WTC11 (cell line): ENCODE measurements at regions not wholly inside any gene's neighbourhood (a gene's known extent, or its start where the extent isn't known, plus 50 kb on each side); places are given as distances from the start of the nearest gene placed in this dataset.

Experiments used
- ATAC-seq: fragments of 200-7000 bp; cut with Tn5 transposase; 2 replicates; pipeline ENCODE4 v1.10.0; 2021; ENCODE audit warnings: mild to moderate bottlenecking, moderate library complexity
- CTCF ChIA-PET: fragments of 300-600 bp; sonication (Branson Sonifier 250); formaldehyde crosslinking; loops from one replicate; lab custom pipeline; 2021; ENCODE audit warnings: antibody characterized with exemption; lab: Charles Lee
- POLR2A ChIA-PET: fragments of 350-600 bp; sonication (Branson Sonifier 250); formaldehyde crosslinking; loops from one replicate; lab custom pipeline; 2021; ENCODE audit warnings: antibody characterized with exemption; lab: Charles Lee
- DNase-seq: peaks from one replicate; pipeline ENCODE4 v3.0.0; 2021; ENCODE audit warnings: low spot score
- H3K27ac Mint-ChIP-seq: 2 replicates; pipeline ENCODE4 v1.8.0; 2021; ENCODE audit warnings: mixed read lengths
- H3K27me3 Mint-ChIP-seq: 2 replicates; pipeline ENCODE4 v1.8.0; 2021; ENCODE audit warnings: low read depth, mild to moderate bottlenecking, moderate library complexity, mixed read lengths
- H3K36me3 Mint-ChIP-seq: 2 replicates; pipeline ENCODE4 v1.8.0; 2021; ENCODE audit warnings: mixed read lengths
- H3K4me1 Mint-ChIP-seq: 2 replicates; pipeline ENCODE4 v1.8.0; 2022; ENCODE audit warnings: mixed read lengths
- H3K4me3 Mint-ChIP-seq: 2 replicates; pipeline ENCODE4 v1.8.0; 2021; ENCODE audit warnings: mild to moderate bottlenecking, moderate library complexity, mixed read lengths
- H3K9me3 Mint-ChIP-seq: 2 replicates; pipeline ENCODE4 v1.8.0; 2021; ENCODE audit warnings: mixed read lengths
- CBFB ChIP-seq: sonication (generic); formaldehyde crosslinking; IDR thresholded peaks from 2 replicates; pipeline ENCODE4 v1.8.1; 2022; ENCODE audit warnings: mild to moderate bottlenecking, low read depth, missing genetic modification reagents
- CREM ChIP-seq: sonication (generic); formaldehyde crosslinking; IDR thresholded peaks from 2 replicates; pipeline ENCODE4 v1.8.1; 2022; ENCODE audit warnings: mild to moderate bottlenecking, missing genetic modification reagents, moderate library complexity
- EMX1 ChIP-seq: fragments of 250-450 bp; sonication (Bioruptor Pico); IDR thresholded peaks from 2 replicates; pipeline ENCODE4 v1.8.0; 2021; ENCODE audit warnings: mild to moderate bottlenecking
- ESRRA ChIP-seq: sonication (generic); formaldehyde crosslinking; IDR thresholded peaks from 2 replicates; pipeline ENCODE4 v1.8.1; 2022; ENCODE audit warnings: mild to moderate bottlenecking, missing genetic modification reagents, borderline replicate concordance
- ETV6 ChIP-seq: sonication (generic); formaldehyde crosslinking; IDR thresholded peaks from 2 replicates; pipeline ENCODE4 v1.8.1; 2022; ENCODE audit warnings: mild to moderate bottlenecking, missing genetic modification reagents
- FOXK1 ChIP-seq: sonication (generic); formaldehyde crosslinking; IDR thresholded peaks from 2 replicates; pipeline ENCODE4 v1.8.0; 2022; ENCODE audit warnings: mild to moderate bottlenecking, moderate library complexity, missing genetic modification reagents
- GABPB1 ChIP-seq: sonication (generic); formaldehyde crosslinking; IDR thresholded peaks from 2 replicates; pipeline ENCODE4 v1.8.1; 2023; ENCODE audit warnings: mild to moderate bottlenecking, missing genetic modification reagents
- KAT7 ChIP-seq: sonication (generic); formaldehyde crosslinking; IDR thresholded peaks from 2 replicates; pipeline ENCODE4 v1.8.1; 2023; ENCODE audit warnings: missing genetic modification reagents, mild to moderate bottlenecking, borderline replicate concordance
- MYBL2 ChIP-seq: sonication (generic); formaldehyde crosslinking; IDR thresholded peaks from 2 replicates; pipeline ENCODE4 v1.8.1; 2023; ENCODE audit warnings: mild to moderate bottlenecking, moderate library complexity, missing genetic modification reagents
- PRRX2 ChIP-seq: fragments of 250-450 bp; sonication (Bioruptor Pico); IDR thresholded peaks from 2 replicates; pipeline ENCODE4 v1.8.0; 2021; ENCODE audit warnings: mild to moderate bottlenecking
- SOX15 ChIP-seq: fragments of 250-450 bp; sonication (Bioruptor Pico); IDR thresholded peaks from 2 replicates; pipeline ENCODE4 v1.9.0; 2021; ENCODE audit warnings: mild to moderate bottlenecking
- TEAD1 ChIP-seq: sonication (generic); formaldehyde crosslinking; IDR thresholded peaks from 2 replicates; pipeline ENCODE4 v1.8.0; 2022; ENCODE audit warnings: mild to moderate bottlenecking, missing genetic modification reagents
- ZNF121 ChIP-seq: sonication (generic); formaldehyde crosslinking; IDR thresholded peaks from 2 replicates; pipeline ENCODE4 v1.8.0; 2023; ENCODE audit warnings: missing genetic modification reagents
- ZNF232 ChIP-seq: sonication (generic); formaldehyde crosslinking; IDR thresholded peaks from 2 replicates; pipeline ENCODE4 v1.8.0; 2022; ENCODE audit warnings: mild to moderate bottlenecking, missing genetic modification reagents
- ZNF263 ChIP-seq: sonication (generic); formaldehyde crosslinking; IDR thresholded peaks from 2 replicates; pipeline ENCODE4 v1.8.1; 2022; ENCODE audit warnings: low read depth, mild to moderate bottlenecking, moderate library complexity, missing genetic modification reagents
- TF ChIP-seq, protein P1 (sequence below): sonication (generic); formaldehyde crosslinking; IDR thresholded peaks from 2 replicates; pipeline ENCODE4 v1.8.0; 2022; ENCODE audit warnings: mild to moderate bottlenecking, missing genetic modification reagents
- TF ChIP-seq, protein P2 (sequence below): sonication (generic); formaldehyde crosslinking; IDR thresholded peaks from 2 replicates; pipeline ENCODE4 v1.8.0; 2022; ENCODE audit warnings: mild to moderate bottlenecking, missing genetic modification reagents
- TF ChIP-seq, protein P3 (sequence below): sonication (generic); formaldehyde crosslinking; IDR thresholded peaks from 2 replicates; pipeline ENCODE4 v1.8.1; 2022; ENCODE audit warnings: low read depth, missing genetic modification reagents, borderline replicate concordance

DNA sequence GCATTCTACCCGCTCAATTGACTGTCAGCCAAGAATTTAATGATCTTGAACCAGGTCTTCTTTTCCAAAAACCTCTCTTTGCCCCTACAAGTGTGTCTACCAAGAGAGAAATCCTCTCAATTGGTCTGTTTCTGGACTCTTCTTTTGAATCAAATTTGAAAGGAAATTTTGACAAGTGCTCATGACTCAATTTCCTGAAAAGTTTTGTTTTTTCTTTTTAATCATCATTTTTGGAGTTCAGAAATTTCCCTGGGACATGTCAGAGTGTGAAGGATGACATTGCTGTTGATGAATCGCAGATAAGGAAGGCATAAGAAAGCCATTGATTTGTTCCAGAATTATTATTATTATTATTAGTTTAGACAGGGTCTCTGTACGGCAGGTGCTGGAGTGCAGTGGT lies 88.2 kb upstream of the AKT3 start (continued):
- TF ChIP-seq, protein P1, sequence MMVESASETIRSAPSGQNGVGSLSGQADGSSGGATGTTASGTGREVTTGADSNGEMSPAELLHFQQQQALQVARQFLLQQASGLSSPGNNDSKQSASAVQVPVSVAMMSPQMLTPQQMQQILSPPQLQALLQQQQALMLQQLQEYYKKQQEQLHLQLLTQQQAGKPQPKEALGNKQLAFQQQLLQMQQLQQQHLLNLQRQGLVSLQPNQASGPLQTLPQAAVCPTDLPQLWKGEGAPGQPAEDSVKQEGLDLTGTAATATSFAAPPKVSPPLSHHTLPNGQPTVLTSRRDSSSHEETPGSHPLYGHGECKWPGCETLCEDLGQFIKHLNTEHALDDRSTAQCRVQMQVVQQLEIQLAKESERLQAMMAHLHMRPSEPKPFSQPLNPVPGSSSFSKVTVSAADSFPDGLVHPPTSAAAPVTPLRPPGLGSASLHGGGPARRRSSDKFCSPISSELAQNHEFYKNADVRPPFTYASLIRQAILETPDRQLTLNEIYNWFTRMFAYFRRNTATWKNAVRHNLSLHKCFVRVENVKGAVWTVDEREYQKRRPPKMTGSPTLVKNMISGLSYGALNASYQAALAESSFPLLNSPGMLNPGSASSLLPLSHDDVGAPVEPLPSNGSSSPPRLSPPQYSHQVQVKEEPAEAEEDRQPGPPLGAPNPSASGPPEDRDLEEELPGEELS (CRISPR knock-in tag): no peak
- TF ChIP-seq ZNF263: no peak
- TF ChIP-seq PRRX2: no peak
- no peak for TF ChIP-seq FOXK1 (CRISPR knock-in tag)
- TF ChIP-seq MYBL2 (CRISPR knock-in tag): no peak
- TF ChIP-seq SOX15 (CRISPR knock-in tag): no peak

DNA sequence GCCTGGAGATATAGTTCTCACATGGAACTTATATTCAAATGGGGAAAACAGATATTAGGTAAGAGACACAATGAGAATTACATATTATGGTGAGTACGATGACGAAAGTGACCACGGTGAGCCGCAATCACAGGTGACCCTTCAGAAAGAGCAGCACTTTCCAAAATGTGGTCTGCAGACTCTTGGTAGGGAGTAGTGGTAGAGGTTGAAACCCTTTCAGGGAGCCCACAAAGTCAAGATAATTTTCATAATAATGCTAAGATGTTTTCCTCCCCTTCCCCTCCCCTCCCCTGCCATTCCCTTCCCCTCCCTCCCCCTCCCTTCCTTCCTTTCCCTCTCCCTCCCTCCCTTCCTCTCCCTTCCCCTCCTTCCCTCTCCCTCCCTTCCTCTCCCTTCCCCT lies 83.5 kb upstream of the AKT3 start:
- Mint-ChIP-seq H3K9me3 (peaks cover 12% of the 10 kb centered on the region), H3K27ac (no peak overlapping the region), H3K27me3 (no peaks in the 10 kb centered on the region; the same call in 1 of the 2 replicates), H3K4me3 (no peak overlapping the region), H3K4me1 (peaks cover 23% of the 10 kb centered on the region), H3K36me3 (peaks cover 9% of the 10 kb centered on the region)
- no peak for TF ChIP-seq GABPB1 (CRISPR knock-in tag)
- TF ChIP-seq, protein P2, sequence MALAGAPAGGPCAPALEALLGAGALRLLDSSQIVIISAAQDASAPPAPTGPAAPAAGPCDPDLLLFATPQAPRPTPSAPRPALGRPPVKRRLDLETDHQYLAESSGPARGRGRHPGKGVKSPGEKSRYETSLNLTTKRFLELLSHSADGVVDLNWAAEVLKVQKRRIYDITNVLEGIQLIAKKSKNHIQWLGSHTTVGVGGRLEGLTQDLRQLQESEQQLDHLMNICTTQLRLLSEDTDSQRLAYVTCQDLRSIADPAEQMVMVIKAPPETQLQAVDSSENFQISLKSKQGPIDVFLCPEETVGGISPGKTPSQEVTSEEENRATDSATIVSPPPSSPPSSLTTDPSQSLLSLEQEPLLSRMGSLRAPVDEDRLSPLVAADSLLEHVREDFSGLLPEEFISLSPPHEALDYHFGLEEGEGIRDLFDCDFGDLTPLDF: no peak
- POLR2A ChIA-PET: no interaction called here
- no peak for DNase-seq
- CTCF ChIA-PET: no interaction called here
- ATAC-seq: no peak

DNA sequence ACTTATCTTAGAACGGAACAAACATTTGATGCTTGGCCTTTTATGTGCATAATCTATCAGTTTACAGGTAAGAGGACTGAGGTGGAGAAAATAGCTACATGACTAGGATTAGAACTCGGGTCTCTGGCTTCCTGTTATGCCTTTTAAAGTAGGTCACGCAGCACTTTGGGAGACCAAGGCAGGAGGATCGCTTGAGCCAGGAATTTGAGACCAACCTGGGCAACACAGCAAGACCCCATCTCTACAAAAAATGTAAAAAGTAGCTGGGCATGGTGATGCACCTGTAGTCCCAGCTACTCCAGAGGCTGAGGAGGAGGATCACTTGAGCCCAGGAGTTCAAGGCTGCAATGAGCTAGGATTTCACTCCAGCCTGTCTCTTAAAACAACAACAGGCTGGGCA lies 81.9 kb upstream of the AKT3 start:
- DNase-seq (no peak), ATAC-seq (no peak)
- Mint-ChIP-seq H3K27me3 (no peaks in the 10 kb centered on the region; the same call in 1 of the 2 replicates), H3K4me3 (no peak overlapping the region), H3K27ac (no peak overlapping the region), H3K4me1 (peaks cover 26% of the 10 kb centered on the region), H3K9me3 (peaks cover 12% of the 10 kb centered on the region), H3K36me3 (peaks cover 9% of the 10 kb centered on the region)
- POLR2A ChIA-PET: no interaction called here
- CTCF ChIA-PET: interaction anchor here (1.0 kb wide), 1 partner anchor 15 kb away, joined by 4 read pairs; no protein-coding TSS in a partner anchor
- TF ChIP-seq ZNF121: peak; percentile 91
- TF ChIP-seq CBFB (CRISPR knock-in tag): no peak
- TF ChIP-seq CREM (CRISPR knock-in tag): no peak
- TF ChIP-seq EMX1: no peak

DNA sequence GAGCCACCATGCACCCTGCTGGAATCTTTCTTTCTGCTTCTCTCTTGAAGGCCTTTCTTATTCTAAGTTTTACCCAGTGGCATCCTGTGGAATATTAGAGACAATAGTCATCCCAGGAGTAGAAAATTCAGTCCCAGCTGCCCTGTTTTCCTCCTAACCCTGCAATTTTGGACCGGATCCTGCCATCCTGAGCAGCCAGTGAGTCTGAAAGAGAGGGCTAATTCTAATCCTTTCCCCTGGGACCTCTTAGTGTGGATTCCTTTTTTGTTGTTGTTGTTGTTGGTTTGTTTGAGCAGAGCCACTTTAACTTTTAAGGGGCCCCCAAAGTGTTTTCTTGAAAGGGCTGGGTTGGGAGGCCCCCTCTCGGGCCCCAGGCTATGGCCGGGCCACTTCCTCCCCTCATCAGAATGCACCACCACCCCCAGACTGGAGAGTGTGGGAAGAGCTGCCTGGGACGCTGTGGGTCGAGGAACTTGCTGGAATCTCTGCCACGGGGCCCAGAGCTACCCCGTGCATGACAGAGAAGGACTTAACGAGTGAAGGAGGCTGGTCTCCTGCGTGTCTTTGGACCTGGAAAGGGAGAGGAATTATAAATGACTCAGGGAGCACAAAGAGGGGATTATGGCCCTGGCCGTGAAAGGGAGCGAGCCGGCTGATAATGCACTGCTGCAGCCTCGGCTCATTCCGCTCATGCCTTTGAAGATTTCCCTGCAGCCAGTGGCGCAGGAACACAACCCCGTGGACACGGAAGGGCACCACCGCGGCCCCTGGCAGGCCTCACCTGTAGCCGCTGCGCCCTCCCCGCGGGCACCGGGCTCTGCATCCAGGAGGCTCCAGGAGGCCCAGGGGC lies 81.0 kb upstream of the AKT3 start:
- Mint-ChIP-seq H3K27me3 (no peaks in the 10 kb centered on the region; the same call in 1 of the 2 replicates), H3K4me1 (peaks cover 29% of the 10 kb centered on the region), H3K9me3 (peaks cover 12% of the 10 kb centered on the region), H3K36me3 (peaks cover 9% of the 10 kb centered on the region), H3K27ac (peak overlapping the region; percentile 82; the same call in 1 of the 2 replicates), H3K4me3 (peak overlapping the region; percentile 51)
- CTCF ChIA-PET: interaction anchor here (0.7 kb wide), 1 partner anchor 13 kb away, joined by 3 read pairs; no protein-coding TSS in a partner anchor
- peak; percentile 31 for DNase-seq
- ATAC-seq: peak; percentile 74
- TF ChIP-seq ETV6 (CRISPR knock-in tag): no peak
- no peak for TF ChIP-seq CREM (CRISPR knock-in tag)
- TF ChIP-seq ZNF232 (CRISPR knock-in tag): no peak
- POLR2A ChIA-PET: no interaction called here

DNA sequence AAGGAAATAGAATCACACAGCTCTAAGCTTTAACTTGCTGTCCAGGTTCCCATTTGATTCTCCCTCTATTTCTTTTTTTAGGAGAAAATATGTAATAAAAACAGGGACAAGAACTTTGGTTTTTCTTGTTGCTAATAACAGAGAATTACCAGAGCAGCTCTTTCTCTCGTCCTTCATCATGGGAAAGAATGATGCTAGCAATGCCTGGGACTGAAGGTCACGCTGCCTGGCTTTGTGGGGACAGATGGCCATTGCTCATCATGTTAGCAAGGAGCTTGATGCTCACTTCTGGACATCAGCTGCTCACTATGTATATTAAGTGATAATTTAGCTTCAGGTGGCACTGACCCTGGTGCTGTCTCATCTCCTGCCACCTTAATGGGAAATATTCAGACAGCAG lies 77.3 kb upstream of the AKT3 start:
- no peak overlapping the region for H3K4me3 Mint-ChIP-seq
- H3K27me3 Mint-ChIP-seq: peaks cover 2% of the 10 kb centered on the region; the same call in 1 of the 2 replicates
- peaks cover 4% of the 10 kb centered on the region; the same call in 1 of the 2 replicates for H3K9me3 Mint-ChIP-seq
- H3K27ac Mint-ChIP-seq: no peak overlapping the region
- CTCF ChIA-PET: interaction anchor here (0.8 to 1.5 kb wide), 2 partner anchors 17 to 19 kb away, joined by 3 read pairs; no protein-coding TSS in a partner anchor
- H3K36me3 Mint-ChIP-seq: no peaks in the 10 kb centered on the region
- ATAC-seq (no peak), DNase-seq (no peak)
- H3K4me1 Mint-ChIP-seq: peaks cover 41% of the 10 kb centered on the region
- POLR2A ChIA-PET: no interaction called here
- TF ChIP-seq, protein P3, sequence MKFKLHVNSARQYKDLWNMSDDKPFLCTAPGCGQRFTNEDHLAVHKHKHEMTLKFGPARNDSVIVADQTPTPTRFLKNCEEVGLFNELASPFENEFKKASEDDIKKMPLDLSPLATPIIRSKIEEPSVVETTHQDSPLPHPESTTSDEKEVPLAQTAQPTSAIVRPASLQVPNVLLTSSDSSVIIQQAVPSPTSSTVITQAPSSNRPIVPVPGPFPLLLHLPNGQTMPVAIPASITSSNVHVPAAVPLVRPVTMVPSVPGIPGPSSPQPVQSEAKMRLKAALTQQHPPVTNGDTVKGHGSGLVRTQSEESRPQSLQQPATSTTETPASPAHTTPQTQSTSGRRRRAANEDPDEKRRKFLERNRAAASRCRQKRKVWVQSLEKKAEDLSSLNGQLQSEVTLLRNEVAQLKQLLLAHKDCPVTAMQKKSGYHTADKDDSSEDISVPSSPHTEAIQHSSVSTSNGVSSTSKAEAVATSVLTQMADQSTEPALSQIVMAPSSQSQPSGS (CRISPR knock-in tag): no peak
- TF ChIP-seq CBFB (CRISPR knock-in tag) (no peak), SOX15 (CRISPR knock-in tag) (no peak), PRRX2 (no peak), TEAD1 (CRISPR knock-in tag) (no peak), ESRRA (CRISPR knock-in tag) (no peak), KAT7 (CRISPR knock-in tag) (no peak)
